GM21825 (cell line): ENCODE measurements at regions not wholly inside any gene's neighbourhood (a gene's known extent, or its start where the extent isn't known, plus 50 kb on each side); places are given as distances from the start of the nearest gene placed in this dataset.

Source experiments
- ATAC-seq: cut with Tn5 transposase; IDR thresholded peaks from one replicate; pipeline ENCODE4 v1.9.1; 2021; ENCODE audit warnings: mild to moderate bottlenecking, moderate library complexity; ENCODE audit not compliant: unreplicated experiment

- no peak for ATAC-seq
These were observed 163.1 kb upstream of the SERP2 start for GRCh38 chr13:44210525-44210924.

GRCh38 chr13:44211286-44211685 lies 162.3 kb upstream of the SERP2 start:
- ATAC-seq = no peak

GRCh38 chr13:44211704-44212346 lies 161.8 kb upstream of the SERP2 start:
- ATAC-seq = no peak

DNA sequence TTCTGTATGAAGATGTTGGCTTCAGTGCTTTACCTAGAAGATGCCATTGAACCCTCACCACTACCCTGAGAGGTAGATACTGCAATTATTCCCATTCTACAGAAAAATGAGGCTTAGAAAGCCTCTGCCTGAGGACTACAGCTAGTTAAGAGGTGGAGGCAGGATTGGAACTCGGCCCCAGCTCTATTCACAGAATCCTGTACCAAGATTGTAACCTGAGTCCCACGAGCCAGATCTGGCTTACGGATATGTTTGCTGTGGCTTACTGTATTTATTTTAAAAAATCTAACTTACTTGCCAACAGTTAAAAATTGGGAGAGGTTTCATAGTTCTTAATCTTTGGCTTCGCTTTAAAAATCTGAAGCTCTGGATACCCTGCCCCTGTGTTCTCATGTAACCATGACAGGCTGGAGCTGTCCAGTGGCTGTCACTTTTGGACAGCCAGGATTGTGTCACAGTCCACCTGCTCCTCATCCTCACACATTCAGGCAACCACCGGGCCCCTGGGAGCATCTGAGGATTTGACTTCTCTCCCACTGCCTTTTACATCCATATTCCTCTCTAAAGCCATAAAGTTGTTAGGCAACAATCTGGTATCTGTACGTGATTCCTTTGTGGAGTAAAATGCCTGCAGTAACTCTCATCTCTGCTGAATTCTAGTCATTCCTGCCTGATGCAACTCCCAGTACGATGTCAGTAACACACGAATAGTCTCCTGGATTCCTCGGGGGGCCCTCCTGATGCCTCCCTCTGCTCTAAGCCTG lies 160.8 kb upstream of the SERP2 start:
- no peak for ATAC-seq

- ATAC-seq = no peak
These were observed 155.0 kb upstream of the SERP2 start for GRCh38 chr13:44218501-44219240.

DNA sequence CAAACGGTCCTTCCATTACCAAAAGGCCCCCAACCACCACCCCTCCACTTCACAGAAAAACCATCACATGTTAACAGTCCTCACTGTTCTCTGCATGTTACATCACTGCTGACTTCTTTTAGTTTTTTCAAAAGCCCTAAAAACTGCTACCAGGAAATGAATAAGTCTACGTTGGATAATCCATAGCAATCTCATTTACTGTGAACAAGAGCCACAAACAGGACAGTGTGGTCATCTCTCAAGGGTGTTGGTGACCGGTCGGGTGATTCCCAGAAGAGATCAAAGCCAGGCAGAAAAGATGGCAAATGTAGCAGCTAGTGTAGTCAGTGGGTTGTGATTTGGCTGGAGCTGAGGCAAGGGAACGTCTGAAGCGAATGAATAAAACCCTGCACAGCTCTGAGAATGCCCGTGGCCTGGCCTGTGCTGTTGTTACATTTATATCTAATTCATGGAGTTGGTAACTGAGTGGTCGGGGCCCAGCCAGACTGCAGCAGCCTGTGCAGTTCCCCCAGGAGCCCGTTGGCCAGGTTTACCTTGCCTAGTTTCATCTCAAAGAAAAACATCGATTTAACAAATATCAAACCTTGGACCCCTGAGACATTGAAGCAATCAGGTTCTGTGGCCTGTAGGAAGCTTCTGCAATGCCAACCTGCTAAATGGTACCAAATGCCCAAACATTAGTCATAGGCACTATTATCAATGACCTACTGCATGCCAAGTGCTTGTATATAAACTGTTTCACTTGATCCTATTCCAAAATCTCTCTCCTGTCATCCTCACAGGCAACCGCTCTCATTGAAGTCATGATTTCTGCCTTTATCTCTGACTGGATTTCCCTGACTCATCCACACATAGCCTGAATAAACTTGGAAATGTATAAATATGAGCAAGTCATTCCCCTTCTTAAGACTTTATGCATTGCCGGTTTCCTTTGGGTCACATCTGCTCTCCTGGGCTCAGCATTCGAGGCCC lies 153.8 kb upstream of the SERP2 start:
- ATAC-seq = no peak

DNA sequence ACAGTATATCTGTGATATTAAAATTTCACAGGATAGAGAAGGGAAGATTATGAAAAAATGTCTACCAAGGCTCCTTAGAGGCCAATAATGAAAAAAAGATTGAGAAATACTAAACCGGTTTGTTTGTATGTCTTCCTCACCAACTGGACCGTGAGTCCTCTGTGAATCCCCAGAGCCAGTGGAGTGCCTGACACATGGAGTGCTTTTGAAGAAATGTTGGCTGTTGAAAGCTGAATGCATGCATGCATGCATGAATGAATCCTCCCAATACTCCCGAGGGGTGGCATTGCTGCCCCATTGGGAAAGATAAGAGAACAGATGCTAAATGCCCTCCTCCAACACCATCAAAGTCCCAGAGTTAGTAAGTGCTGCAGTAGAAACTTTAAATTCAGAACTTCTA lies 152.7 kb upstream of the SERP2 start:
- ATAC-seq = no peak

DNA sequence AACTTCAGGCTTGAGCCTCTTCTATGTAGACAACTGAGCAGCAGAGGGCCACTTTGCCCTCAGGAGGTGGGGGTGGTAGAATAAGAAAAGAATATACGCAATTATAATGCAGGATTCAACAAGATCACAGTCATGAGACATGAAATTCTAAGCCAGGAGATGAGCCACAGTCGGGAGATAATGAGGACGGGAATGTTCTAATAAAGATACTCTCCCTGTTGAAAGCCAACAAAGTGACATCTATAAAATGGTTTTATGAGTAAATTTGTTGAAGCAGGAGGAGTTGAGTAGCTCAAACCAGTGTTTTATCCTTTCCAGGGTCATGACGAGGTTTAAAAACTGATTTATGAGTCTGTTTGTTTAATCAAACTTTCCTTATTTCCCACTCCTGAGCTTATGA lies 152.0 kb upstream of the SERP2 start:
- no peak for ATAC-seq

- ATAC-seq = no peak
These were observed 149.7 kb upstream of the SERP2 start for GRCh38 chr13:44223770-44224444.

- no peak for ATAC-seq
These were observed 149.0 kb upstream of the SERP2 start for GRCh38 chr13:44224450-44225149.

DNA sequence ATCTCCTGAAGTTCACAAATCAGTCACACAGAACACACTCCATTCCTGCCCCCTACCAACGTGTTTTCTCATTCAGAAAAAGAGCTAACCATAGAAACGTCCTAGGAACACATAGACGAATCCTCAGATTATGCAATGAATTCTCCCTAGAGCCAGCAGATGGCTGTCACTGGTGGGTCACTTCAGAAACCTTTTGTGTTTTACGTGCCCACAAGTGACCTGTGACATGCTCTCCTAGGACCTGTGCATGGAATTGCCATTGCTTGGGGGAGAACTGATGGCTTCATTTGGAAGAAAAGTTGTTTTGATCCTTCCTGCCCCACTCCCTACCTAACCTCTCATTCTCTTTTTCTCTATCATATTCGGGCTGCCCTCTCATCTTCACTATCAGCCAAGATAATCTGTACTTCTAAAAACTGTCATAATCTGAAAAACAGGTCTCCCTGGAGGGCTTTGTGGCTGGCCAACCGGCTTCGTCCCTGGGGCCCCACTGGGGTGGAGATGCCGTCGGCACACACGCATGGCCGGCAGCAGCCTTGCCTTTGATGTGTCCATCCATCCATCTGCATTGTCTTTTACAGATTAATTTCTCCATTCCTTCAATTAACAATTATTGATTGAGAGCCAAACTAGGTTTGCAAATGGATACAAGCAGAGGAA lies 144.1 kb upstream of the SERP2 start:
- ATAC-seq = no peak

DNA sequence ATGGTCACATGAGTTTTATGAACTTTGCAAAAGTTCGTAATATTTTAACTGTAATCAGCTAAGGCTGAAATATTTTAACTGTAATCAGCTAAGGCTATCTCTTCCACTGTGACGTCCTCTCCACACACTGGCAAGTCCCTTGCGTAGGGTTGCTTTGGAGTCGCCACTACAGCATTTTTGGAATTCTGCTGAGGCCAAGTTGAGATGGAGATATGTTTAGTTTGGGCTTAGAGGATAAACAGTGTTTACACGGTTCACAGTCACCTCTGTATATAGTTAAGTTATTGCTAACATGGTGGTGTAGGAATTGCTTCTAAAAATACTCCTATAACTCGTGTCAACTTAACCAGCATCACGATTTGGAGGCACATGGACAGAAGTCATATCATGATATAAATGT lies 143.6 kb upstream of the SERP2 start:
- ATAC-seq = no peak

GRCh38 chr13:44230736-44231135 lies 142.9 kb upstream of the SERP2 start:
- no peak for ATAC-seq

DNA sequence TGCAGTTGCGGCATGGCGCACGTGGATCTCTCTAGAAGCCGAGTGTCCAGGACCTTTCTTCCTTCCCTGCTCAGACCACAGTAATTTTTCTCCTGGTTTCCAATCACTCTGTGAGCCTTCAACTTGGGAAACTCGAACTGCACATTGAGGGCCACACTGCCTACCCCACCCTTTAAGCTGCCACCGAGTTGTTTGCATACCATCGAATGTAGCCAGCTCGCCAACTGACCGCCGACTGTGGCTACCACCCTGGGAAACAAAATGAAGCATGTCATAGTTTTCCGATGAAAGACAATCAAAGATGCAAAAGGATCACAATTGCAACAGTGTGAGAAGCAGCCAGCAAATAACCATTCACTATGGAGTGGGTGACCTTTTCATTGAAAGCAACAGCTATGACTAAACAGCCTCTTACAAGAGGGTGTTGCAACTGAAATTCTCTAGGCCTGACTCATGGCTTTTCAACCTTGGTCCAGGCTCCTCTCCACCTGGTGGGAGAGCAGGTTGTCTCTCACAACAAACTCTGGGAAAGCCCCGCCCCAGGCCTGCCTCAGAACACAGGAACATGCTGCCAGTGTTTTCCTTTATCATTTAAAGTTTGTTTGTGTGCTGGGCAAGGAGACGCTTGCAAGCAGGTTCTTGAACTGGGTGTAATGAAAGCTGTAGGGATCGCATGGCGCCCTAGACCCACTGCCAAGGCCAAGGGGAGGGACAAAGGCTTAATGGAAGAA lies 141.7 kb upstream of the SERP2 start:
- ATAC-seq = no peak

- ATAC-seq = no peak
These were observed 140.8 kb upstream of the SERP2 start for GRCh38 chr13:44232774-44233173.

- ATAC-seq = no peak
These were observed 139.1 kb upstream of the SERP2 start for GRCh38 chr13:44234566-44234965.

DNA sequence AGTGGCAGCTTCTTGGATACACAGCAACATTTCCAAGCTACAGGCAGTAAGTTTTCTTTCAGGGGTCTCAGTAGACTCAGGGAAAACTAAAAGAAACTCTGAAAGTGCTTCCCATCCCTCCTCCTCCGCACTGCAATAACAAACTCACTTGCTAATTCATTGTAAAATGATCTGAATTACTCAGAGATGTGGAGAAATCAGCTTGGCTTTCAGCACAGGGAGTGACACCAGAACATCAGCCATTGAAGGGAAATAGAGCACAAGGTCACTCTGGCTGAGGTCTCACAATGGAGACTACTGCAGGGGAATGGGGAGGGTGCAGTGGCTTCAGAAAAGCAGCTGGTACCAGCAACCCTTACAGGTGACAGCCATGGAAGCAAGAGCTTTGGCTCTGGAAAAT lies 137.3 kb upstream of the SERP2 start:
- no peak for ATAC-seq

DNA sequence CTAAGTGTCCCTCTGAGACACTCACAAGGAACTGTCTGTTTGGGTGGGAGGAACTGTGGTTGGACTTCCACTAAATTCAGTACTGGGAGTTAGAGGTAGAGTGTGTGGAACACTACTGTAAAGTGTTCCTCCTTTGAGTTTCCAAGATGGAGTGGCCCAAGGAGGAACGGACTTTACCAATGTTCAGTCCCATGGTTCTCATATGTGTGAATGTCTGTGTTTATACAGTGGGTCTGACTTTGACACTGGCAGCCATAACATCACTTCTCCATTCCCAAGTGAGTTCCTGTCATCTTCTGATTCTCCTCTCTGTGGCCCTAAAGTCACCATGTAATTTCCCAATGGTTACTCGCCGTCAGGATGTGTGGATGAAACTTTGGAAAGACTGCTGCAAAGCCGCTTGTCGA lies 136.8 kb upstream of the SERP2 start:
- ATAC-seq = no peak
